Loucy (cell line): ENCODE measurements at regions not wholly inside any gene's neighbourhood (a gene's known extent, or its start where the extent isn't known, plus 50 kb on each side); places are given as distances from the start of the nearest gene placed in this dataset.

Source experiments
- EZH2phosphoT487 ChIP-seq: fragments of 200-600 bp; IDR thresholded peaks from 2 replicates; pipeline ENCODE4 v1.6.1; 2018; ENCODE audit warnings: antibody characterized with exemption, mild to moderate bottlenecking, moderate library complexity, borderline replicate concordance
- TF ChIP-seq, protein P1 (sequence below): fragments of 200-600 bp; sonication (generic); conservative IDR thresholded peaks from 2 replicates; pipeline ENCODE4 v1.5.1; 2014; ENCODE audit warnings: mild to moderate bottlenecking, antibody characterized with exemption, low read length

GRCh38 chr3:64399205-64399800 lies 174.0 kb upstream of the PRICKLE2 start:
- TF ChIP-seq, protein P1, sequence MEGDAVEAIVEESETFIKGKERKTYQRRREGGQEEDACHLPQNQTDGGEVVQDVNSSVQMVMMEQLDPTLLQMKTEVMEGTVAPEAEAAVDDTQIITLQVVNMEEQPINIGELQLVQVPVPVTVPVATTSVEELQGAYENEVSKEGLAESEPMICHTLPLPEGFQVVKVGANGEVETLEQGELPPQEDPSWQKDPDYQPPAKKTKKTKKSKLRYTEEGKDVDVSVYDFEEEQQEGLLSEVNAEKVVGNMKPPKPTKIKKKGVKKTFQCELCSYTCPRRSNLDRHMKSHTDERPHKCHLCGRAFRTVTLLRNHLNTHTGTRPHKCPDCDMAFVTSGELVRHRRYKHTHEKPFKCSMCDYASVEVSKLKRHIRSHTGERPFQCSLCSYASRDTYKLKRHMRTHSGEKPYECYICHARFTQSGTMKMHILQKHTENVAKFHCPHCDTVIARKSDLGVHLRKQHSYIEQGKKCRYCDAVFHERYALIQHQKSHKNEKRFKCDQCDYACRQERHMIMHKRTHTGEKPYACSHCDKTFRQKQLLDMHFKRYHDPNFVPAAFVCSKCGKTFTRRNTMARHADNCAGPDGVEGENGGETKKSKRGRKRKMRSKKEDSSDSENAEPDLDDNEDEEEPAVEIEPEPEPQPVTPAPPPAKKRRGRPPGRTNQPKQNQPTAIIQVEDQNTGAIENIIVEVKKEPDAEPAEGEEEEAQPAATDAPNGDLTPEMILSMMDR: peak; percentile 77
- no peak for TF ChIP-seq EZH2phosphoT487
